CD8-positive, alpha-beta memory T cell (primary cell): ENCODE measurements at regions not wholly inside any gene's neighbourhood (a gene's known extent, or its start where the extent isn't known, plus 50 kb on each side); places are given as distances from the start of the nearest gene placed in this dataset.

Source experiments
- CTCF ChIA-PET: fragments of 350-600 bp; sonication (Branson Sonifier 250); formaldehyde crosslinking; loops from one replicate; lab custom pipeline; 2021; ENCODE audit warnings: antibody characterized with exemption; lab: Charles Lee
- POLR2A ChIA-PET: fragments of 350-600 bp; sonication (Branson Sonifier 250); formaldehyde crosslinking; loops from one replicate; lab custom pipeline; 2021; ENCODE audit warnings: antibody characterized with exemption; lab: Charles Lee
- DNase-seq, 5 donors: peaks; one replicate each; pipeline versions ENCODE4 v3.0.0 to v3.0.0-alpha.2; 2020 to 2022; ENCODE audit warnings: mixed read lengths in 1 of 5
- H3K27ac ChIP-seq: one replicate; pipeline ENCODE4 v1.7.0; 2013; ENCODE audit warnings: low read depth, mild to moderate bottlenecking, low read length, moderate library complexity
- H3K27me3 ChIP-seq: 2 replicates; pipeline ENCODE4 v1.7.0; 2013; ENCODE audit warnings: low read length, mild to moderate bottlenecking; ENCODE audit not compliant: insufficient read depth, poor library complexity, severe bottlenecking
- H3K36me3 ChIP-seq: 2 replicates; pipeline ENCODE4 v1.7.0; 2013; ENCODE audit warnings: mild to moderate bottlenecking, low read length, moderate library complexity; ENCODE audit not compliant: insufficient read depth
- H3K4me1 ChIP-seq: 2 replicates; pipeline ENCODE4 v1.7.0; 2013; ENCODE audit warnings: mild to moderate bottlenecking, low read length, moderate library complexity; ENCODE audit not compliant: insufficient read depth
- H3K4me3 ChIP-seq: 2 replicates; pipeline ENCODE4 v1.7.0; 2013; ENCODE audit warnings: mild to moderate bottlenecking, low read length
- H3K9me3 ChIP-seq: 2 replicates; pipeline ENCODE4 v1.7.0; 2013; ENCODE audit warnings: mild to moderate bottlenecking, low read length
- H3K27ac Mint-ChIP-seq, 8 donors: one replicate each; pipeline ENCODE4 v1.8.0; 2020 to 2021; ENCODE audit warnings: mixed read lengths in 8 of 8, mild to moderate bottlenecking in 6 of 8, inconsistent platforms in 3 of 8, moderate library complexity in 3 of 8
- H3K27me3 Mint-ChIP-seq, 2 donors: one replicate each; pipeline ENCODE4 v1.8.0; 2020 to 2021; ENCODE audit warnings: mixed read lengths in 2 of 2, mild to moderate bottlenecking in 1 of 2, moderate library complexity in 1 of 2
- H3K36me3 Mint-ChIP-seq, 3 donors: one replicate each; pipeline ENCODE4 v1.8.0; 2020 to 2021; ENCODE audit warnings: mixed read lengths in 3 of 3, inconsistent platforms in 1 of 3, mild to moderate bottlenecking in 1 of 3
- H3K4me1 Mint-ChIP-seq, 3 donors: one replicate each; pipeline ENCODE4 v1.8.0; 2020 to 2021; ENCODE audit warnings: mixed read lengths in 3 of 3, inconsistent platforms in 1 of 3, mild to moderate bottlenecking in 1 of 3
- H3K4me3 Mint-ChIP-seq, 7 donors: one replicate each; pipeline ENCODE4 v1.8.0; 2020 to 2021; ENCODE audit warnings: mixed read lengths in 7 of 7, mild to moderate bottlenecking in 6 of 7, moderate library complexity in 4 of 7, inconsistent platforms in 2 of 7
- H3K9me3 Mint-ChIP-seq, 5 donors: one replicate each; pipeline ENCODE4 v1.8.0; 2020 to 2022; ENCODE audit warnings: mixed read lengths in 5 of 5, mild to moderate bottlenecking in 3 of 5, moderate library complexity in 2 of 5, inconsistent platforms in 1 of 5

DNA sequence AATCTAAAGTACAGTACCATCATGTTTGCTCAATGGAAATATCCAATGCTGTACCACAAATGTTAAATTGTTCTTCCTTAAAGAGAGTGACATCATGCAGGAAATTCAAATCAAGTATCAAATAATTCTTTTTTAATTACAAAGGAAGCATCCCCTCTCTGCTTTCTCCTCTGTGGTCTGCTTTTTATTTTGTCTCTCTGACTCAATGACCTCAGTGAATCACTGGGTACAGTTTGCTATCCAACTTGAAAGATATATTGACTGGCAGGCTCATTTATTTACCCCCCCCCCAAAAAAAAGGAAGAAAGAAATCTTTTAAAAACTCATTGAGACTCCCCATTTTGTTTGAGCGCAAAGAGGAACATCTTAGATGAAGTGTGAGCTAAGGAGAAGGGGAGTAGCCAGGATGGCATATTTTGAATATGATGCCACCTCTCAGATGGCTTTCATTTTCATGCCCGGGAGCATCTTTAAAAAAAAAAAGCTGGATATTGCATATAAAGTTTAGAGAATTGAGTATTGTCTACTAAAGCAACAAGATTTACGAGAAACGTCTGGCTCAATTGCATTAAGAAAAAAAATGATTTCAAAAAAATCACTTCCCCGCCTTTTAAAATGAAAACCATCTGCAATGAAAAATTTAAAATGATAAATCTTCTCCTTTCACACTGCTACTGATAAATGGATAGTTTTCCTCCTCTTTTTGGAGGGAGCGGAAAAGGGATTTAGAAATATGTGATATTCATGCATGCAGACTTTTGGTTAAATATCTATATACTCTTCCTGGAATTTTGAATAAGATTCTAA lies 307.1 kb upstream of the DPH6 start:
- H3K36me3 Mint-ChIP-seq, result no peaks in the 10 kb centered on the region
- CTCF ChIA-PET, result no interaction called here
- POLR2A ChIA-PET, result no interaction called here

DNA sequence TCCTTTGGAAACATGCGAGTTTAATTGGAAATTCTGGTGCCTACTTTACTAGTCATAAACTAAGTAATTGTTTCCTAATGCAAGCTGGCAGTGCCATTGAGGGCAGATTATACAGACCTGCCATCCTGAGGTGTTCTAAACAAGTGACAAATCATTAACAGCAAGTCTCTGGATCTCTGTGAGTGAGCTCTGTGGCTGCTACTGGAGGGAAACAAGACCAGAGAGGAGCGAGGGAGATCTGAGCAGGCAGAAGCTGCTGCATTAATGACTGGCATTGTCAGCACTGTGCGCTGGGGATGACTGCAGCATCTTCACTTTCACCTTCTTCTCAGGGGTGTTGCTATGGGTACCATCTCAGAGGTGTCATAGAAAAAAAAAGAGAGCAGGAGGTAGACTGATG lies 308.4 kb upstream of the DPH6 start:
- no peak overlapping the region for H3K4me3 Mint-ChIP-seq
- no peak for DNase-seq
- H3K9me3 Mint-ChIP-seq, result peaks cover 0 to 2% (median 0%) of the 10 kb centered on the region in 5 donors
- H3K27me3 Mint-ChIP-seq, result peaks cover 0 to 1% of the 10 kb centered on the region in 2 donors
- no peaks in the 10 kb centered on the region for H3K9me3 ChIP-seq
- H3K36me3 ChIP-seq, result no peaks in the 10 kb centered on the region
- H3K4me3 ChIP-seq, result no peak overlapping the region
- H3K4me1 ChIP-seq, result no peaks in the 10 kb centered on the region
- H3K27me3 ChIP-seq, result no peaks in the 10 kb centered on the region
- no peaks in the 10 kb centered on the region for H3K36me3 Mint-ChIP-seq
- H3K27ac ChIP-seq, result no peak overlapping the region
- H3K27ac Mint-ChIP-seq, result no peak overlapping the region
- CTCF ChIA-PET, result no interaction called here
- POLR2A ChIA-PET, result no interaction called here
- H3K4me1 Mint-ChIP-seq, result no peaks in the 10 kb centered on the region

More for the DNA sequence above, 307.1 kb upstream of the DPH6 start:
- Mint-ChIP-seq H3K27ac (no peak overlapping the region), H3K4me3 (no peak overlapping the region), H3K9me3 (peaks cover 0 to 4% (median 0%) of the 10 kb centered on the region in 5 donors), H3K4me1 (no peaks in the 10 kb centered on the region), H3K27me3 (peaks cover 0 to 1% of the 10 kb centered on the region in 2 donors)
- Histone ChIP-seq H3K27ac (no peak overlapping the region), H3K4me3 (no peak overlapping the region), H3K36me3 (no peaks in the 10 kb centered on the region), H3K4me1 (no peaks in the 10 kb centered on the region), H3K9me3 (no peaks in the 10 kb centered on the region), H3K27me3 (no peaks in the 10 kb centered on the region)
- no peak for DNase-seq

DNA sequence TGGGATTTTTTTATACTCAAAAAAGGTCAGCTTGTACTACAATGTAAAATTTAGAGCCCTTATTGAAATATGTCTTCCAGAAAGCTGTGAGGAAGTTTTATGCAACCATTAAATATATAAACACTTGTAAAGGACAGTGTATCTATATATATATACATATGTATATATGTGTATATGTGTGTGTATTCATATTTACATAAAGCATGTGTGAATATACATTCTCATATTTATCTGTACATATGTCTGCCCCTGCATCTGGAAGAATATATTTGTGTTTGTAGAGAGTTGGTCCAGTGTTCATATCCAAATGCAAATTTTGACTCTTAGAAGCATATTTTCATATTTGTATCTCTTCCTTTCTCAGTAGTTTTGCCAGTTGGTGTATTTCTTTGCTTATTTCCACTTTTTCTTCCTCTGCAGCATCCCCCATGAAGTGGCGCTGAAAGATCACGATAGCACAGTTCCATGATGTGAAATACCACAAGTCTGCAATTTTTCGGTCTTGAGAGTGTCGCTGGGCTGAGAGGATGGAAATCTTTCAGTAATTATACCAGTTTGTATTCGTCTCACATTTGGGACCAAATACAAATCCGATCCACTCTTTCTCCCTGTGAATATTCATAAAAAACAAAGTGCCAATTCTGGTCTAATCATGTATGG lies 311.7 kb upstream of the DPH6 start:
- Mint-ChIP-seq H3K4me3 (no peak overlapping the region), H3K27ac (no peak overlapping the region), H3K36me3 (no peaks in the 10 kb centered on the region), H3K4me1 (no peaks in the 10 kb centered on the region), H3K27me3 (no peaks in the 10 kb centered on the region), H3K9me3 (peaks cover 0 to 7% (median 2%) of the 10 kb centered on the region in 5 donors)
- Histone ChIP-seq H3K27me3 (no peaks in the 10 kb centered on the region), H3K4me1 (no peaks in the 10 kb centered on the region), H3K9me3 (no peaks in the 10 kb centered on the region), H3K27ac (no peak overlapping the region), H3K4me3 (no peak overlapping the region), H3K36me3 (no peaks in the 10 kb centered on the region)
- CTCF ChIA-PET, result no interaction called here
- POLR2A ChIA-PET, result no interaction called here
- DNase-seq, result no peak

DNA sequence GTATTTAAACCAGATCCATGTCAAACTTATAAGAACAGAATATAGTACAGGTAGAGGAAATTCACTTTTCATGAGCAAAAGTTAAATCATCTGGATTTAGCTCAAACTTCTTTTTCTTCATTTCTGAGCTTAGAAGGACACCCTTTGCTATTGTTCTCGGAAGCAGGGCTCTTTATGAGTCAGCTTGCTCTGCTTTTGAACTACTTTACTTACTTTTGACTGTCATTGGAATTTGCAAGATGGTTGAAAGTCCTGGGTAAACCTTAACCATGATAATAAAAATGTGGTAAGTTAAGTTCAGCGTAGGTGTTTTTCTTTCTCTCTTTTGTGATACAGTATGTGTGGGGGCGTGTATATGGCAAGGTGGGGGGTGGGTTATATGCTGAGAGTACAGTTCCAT lies 312.7 kb upstream of the DPH6 start:
- DNase-seq, result no peak
- ChIA-PET POLR2A (no interaction called here), CTCF (no interaction called here)
- H3K4me3 ChIP-seq, result no peak overlapping the region
- no peaks in the 10 kb centered on the region for H3K9me3 ChIP-seq
- H3K4me3 Mint-ChIP-seq, result no peak overlapping the region
- no peaks in the 10 kb centered on the region for H3K36me3 ChIP-seq
- no peak overlapping the region for H3K27ac ChIP-seq
- H3K9me3 Mint-ChIP-seq, result peaks cover 0 to 10% (median 2%) of the 10 kb centered on the region in 5 donors
- H3K4me1 Mint-ChIP-seq, result no peaks in the 10 kb centered on the region
- no peaks in the 10 kb centered on the region for H3K4me1 ChIP-seq
- no peaks in the 10 kb centered on the region for H3K27me3 ChIP-seq
- no peaks in the 10 kb centered on the region for H3K36me3 Mint-ChIP-seq
- H3K27ac Mint-ChIP-seq, result no peak overlapping the region
- no peaks in the 10 kb centered on the region for H3K27me3 Mint-ChIP-seq

DNA sequence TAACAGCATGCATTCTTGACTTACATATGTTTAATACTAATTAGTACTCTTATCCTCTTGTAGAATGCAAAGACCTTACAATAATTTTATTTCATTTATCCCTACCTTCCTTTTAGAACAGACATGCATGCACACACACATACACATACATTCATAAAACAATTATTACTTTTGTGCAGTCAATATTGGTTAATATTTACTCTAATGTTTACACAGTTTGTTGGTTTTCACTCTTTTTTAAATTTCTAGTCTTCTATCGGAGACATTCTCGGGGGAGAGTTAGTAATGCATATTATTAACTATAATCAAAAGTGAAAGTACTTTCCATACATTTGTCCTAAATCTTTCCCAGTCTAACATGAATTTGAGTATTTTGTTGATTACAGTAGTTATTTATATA lies 317.7 kb upstream of the DPH6 start:
- Mint-ChIP-seq H3K4me3 (no peak overlapping the region), H3K27ac (no peak overlapping the region), H3K9me3 (peaks cover 0 to 12% (median 2%) of the 10 kb centered on the region in 5 donors), H3K36me3 (no peaks in the 10 kb centered on the region), H3K27me3 (no peaks in the 10 kb centered on the region), H3K4me1 (no peaks in the 10 kb centered on the region)
- Histone ChIP-seq H3K4me1 (no peaks in the 10 kb centered on the region), H3K36me3 (no peaks in the 10 kb centered on the region), H3K9me3 (no peaks in the 10 kb centered on the region), H3K4me3 (no peak overlapping the region), H3K27ac (no peak overlapping the region), H3K27me3 (no peaks in the 10 kb centered on the region)
- ChIA-PET CTCF (no interaction called here), POLR2A (no interaction called here)
- DNase-seq, result no peak

DNA sequence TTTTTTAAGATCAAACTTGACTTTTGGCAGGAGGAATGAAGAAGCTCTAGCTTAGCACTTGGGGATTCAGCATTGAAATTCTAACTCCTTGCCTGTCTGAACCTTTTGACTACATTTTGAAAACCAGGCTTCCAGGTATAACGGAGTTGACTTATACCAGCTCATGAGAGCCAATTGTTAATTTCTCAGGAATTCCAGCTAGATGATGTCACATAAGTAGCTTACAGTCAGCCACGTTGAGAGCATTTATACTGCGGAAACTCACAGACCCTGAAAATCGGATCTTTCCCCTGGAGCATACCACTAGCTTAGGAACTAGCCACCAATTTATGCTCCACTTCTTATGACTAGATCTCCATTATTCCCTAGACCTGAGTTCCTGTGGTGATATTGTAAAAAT lies 321.4 kb upstream of the DPH6 start:
- ChIA-PET CTCF (no interaction called here), POLR2A (no interaction called here)
- H3K27ac Mint-ChIP-seq, result no peak overlapping the region
- H3K27me3 Mint-ChIP-seq, result no peaks in the 10 kb centered on the region
- peaks cover 0 to 6% (median 0%) of the 10 kb centered on the region in 5 donors for H3K9me3 Mint-ChIP-seq
- H3K4me1 Mint-ChIP-seq, result no peaks in the 10 kb centered on the region
- Histone ChIP-seq H3K9me3 (no peaks in the 10 kb centered on the region), H3K27ac (no peak overlapping the region), H3K4me1 (no peaks in the 10 kb centered on the region), H3K4me3 (no peak overlapping the region), H3K36me3 (no peaks in the 10 kb centered on the region), H3K27me3 (no peaks in the 10 kb centered on the region)
- no peaks in the 10 kb centered on the region for H3K36me3 Mint-ChIP-seq
- DNase-seq, result no peak
- H3K4me3 Mint-ChIP-seq, result no peak overlapping the region

DNA sequence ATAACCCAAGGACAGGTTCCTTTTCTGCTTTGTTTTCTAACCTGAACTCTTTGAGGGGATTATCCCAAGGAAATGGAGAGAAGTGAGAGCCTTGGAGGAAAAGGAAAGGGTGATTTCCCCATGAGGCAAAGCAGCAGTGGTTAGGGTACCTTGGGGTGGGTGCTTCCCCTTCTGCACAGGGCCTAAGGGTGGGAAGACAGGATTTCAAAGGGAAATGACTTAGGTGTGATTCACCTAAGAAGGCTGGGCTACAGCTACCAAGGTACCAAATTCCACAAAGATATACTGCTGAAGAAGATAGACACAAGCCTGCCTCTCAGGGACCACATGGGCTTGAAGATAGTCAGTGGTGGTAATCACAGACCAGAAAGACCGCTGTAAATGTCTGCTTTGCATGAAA lies 325.3 kb upstream of the DPH6 start:
- no peak overlapping the region for H3K4me3 Mint-ChIP-seq
- H3K27me3 Mint-ChIP-seq, result no peaks in the 10 kb centered on the region
- DNase-seq, result no peak
- no peak overlapping the region for H3K27ac Mint-ChIP-seq
- Histone ChIP-seq H3K27me3 (no peaks in the 10 kb centered on the region), H3K4me3 (no peak overlapping the region), H3K9me3 (no peaks in the 10 kb centered on the region), H3K4me1 (no peaks in the 10 kb centered on the region), H3K27ac (no peak overlapping the region), H3K36me3 (no peaks in the 10 kb centered on the region)
- ChIA-PET POLR2A (no interaction called here), CTCF (no interaction called here)
- peaks cover 0 to 6% (median 0%) of the 10 kb centered on the region in 5 donors for H3K9me3 Mint-ChIP-seq
- H3K36me3 Mint-ChIP-seq, result no peaks in the 10 kb centered on the region
- H3K4me1 Mint-ChIP-seq, result no peaks in the 10 kb centered on the region

DNA sequence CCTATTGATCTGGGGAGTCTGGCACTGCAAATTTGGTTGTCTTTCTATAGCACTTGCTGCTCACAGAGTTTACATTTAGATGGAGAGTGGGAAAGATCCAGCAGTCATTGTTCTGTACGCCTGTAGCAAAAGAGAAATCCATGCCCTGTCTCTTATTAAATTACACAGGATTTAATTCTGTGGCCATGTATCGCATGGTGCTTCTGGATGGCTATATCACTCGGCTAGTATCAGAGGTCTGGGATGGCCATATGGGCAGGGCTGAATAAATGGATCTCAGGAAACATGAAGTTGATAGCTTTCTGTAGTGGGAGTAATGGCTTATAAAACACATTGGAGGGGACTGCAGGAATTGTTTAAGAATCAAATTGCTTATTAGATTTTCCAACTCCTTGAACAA lies 325.8 kb upstream of the DPH6 start:
- POLR2A ChIA-PET, result no interaction called here
- no peak overlapping the region for H3K27ac Mint-ChIP-seq
- no peaks in the 10 kb centered on the region for H3K36me3 Mint-ChIP-seq
- H3K27me3 Mint-ChIP-seq, result no peaks in the 10 kb centered on the region
- no peak overlapping the region for H3K27ac ChIP-seq
- no peaks in the 10 kb centered on the region for H3K36me3 ChIP-seq
- H3K27me3 ChIP-seq, result no peaks in the 10 kb centered on the region
- H3K4me1 ChIP-seq, result no peaks in the 10 kb centered on the region
- no peaks in the 10 kb centered on the region for H3K4me1 Mint-ChIP-seq
- CTCF ChIA-PET, result no interaction called here
- H3K9me3 Mint-ChIP-seq, result peaks cover 0 to 6% (median 0%) of the 10 kb centered on the region in 5 donors
- DNase-seq, result no peak
- H3K4me3 Mint-ChIP-seq, result no peak overlapping the region
- no peaks in the 10 kb centered on the region for H3K9me3 ChIP-seq
- H3K4me3 ChIP-seq, result no peak overlapping the region
